GM12874 (cell line): ENCODE measurements at regions not wholly inside any gene's neighbourhood (a gene's known extent, or its start where the extent isn't known, plus 50 kb on each side); places are given as distances from the start of the nearest gene placed in this dataset.

Source experiments
- TF ChIP-seq, protein P1 (sequence below): IDR thresholded peaks from 2 replicates; pipeline ENCODE4 v1.5.1; 2011; ENCODE audit warnings: low read depth, mild to moderate bottlenecking, control low read depth, low read length, moderate library complexity; ENCODE audit not compliant: insufficient read depth

DNA sequence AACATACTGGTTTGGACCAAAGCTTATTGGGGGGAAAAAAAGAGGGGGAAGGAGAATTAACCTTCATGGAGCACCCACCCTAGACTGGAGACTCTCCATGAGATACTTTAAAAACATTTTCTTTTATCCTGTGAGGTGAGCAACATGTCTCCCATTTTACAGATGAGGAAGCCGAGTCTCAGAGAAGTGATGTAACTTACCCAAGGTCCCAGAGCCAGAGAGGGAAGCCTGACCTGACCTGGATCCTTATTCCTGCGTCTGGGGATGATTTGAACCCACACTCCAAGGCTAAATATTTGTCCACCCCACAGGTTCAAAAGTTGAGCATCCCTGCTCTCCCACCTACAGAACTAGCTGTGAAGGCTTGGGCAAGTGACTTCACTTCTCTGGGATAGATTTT lies 137.9 kb upstream of the JUN start:
- TF ChIP-seq, protein P1, sequence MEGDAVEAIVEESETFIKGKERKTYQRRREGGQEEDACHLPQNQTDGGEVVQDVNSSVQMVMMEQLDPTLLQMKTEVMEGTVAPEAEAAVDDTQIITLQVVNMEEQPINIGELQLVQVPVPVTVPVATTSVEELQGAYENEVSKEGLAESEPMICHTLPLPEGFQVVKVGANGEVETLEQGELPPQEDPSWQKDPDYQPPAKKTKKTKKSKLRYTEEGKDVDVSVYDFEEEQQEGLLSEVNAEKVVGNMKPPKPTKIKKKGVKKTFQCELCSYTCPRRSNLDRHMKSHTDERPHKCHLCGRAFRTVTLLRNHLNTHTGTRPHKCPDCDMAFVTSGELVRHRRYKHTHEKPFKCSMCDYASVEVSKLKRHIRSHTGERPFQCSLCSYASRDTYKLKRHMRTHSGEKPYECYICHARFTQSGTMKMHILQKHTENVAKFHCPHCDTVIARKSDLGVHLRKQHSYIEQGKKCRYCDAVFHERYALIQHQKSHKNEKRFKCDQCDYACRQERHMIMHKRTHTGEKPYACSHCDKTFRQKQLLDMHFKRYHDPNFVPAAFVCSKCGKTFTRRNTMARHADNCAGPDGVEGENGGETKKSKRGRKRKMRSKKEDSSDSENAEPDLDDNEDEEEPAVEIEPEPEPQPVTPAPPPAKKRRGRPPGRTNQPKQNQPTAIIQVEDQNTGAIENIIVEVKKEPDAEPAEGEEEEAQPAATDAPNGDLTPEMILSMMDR = no peak

DNA sequence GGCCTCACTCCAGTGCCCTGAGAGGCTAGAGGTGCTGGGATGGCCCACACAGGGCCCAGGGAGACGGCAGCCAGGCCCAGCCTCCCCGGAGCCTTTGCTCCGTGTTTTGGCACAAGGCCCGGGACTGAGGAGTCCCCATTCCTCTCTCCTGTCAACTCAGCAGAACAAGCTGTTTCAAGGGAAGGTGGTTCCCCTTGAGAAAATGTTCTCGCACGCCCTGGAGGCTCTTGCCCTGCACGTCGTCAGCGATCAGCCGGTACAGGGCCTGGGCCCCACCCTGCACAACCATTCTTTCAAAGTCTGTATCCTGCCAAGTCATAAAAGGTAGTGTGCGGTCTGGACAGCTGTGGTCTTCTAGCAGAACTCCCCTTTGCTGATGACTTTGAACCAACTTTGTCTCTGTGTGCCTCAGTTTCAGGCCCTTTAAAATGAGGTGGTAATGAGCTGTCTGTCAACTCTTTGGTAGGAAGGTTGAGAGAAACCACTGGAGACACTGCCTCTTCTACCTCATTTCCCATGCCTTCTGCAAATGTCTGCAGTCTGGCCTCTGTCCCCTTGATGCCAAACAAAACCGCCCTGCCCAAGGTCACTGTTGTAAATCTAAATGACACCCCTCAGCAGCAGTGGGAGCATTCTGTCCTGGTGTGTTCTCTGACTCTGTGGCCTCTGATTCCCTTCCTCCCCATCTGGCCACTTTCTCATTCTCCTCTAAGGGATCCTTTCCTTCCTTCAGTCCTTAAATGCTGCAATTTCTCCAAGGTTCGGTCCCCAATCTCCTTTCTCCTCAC lies 138.6 kb upstream of the JUN start:
- TF ChIP-seq, protein P1 = no peak

DNA sequence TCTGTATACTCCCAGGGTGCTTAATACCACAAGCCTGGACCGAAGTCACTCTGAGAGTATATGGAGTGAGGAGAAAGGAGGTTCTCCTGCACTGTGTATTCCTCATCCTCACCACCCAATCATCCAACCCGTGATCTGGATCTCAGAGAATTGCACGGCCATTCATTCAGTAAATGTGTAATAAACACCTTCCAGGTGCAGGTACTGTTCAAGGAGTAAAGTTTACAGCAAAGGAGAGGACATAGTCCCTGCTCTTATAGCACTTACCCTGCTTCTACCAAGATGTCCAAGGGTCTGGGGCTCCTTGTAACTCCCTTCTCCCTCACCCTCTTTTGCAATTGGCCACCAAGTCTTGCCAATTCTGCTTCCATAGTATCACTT lies 139.2 kb upstream of the JUN start:
- TF ChIP-seq, protein P1 = no peak

DNA sequence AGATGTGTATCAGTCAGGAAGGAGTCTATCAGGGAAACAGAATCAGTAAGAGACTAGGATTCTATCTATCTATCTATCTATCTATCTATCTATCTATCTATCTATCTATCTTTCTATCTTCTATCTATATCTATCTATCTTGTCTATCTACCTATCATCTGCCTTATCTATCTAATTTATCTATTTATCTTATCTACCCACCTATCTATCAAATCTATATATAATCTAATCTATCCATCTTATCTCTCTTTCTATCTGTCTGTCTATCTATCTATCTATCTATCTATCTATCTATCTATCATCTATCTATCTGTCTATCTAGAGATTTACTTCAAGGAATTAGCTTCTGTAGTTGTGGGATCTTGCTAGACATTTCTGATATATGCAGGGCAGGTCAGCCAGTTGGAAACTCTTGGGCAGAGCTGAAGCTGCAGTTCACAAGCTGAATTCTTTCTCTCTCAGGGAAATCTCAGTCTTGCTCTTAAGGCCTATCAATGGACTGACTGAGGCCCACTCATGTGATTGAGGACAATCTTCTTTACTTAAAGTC lies 140.2 kb upstream of the JUN start:
- TF ChIP-seq, protein P1 = no peak

DNA sequence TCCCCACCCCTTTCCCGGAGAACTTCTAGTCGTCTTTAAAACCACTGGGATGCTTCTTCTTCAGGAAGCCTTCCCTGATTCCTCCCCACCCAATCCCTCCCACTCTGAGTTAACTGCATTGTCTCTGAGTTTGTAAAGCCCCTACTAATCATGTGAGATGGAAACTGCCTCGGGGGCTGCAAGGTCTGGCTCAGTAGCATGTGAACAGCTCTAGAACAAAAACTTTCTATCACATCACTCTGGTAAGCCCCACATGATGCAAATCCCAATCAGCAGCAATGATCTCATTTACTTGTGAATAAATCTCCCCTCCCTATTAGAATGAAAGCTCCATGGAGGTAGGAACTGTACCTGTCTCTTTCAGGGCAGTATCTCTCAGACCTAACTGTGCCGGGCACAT lies 141.0 kb upstream of the JUN start:
- TF ChIP-seq, protein P1 = no peak

DNA sequence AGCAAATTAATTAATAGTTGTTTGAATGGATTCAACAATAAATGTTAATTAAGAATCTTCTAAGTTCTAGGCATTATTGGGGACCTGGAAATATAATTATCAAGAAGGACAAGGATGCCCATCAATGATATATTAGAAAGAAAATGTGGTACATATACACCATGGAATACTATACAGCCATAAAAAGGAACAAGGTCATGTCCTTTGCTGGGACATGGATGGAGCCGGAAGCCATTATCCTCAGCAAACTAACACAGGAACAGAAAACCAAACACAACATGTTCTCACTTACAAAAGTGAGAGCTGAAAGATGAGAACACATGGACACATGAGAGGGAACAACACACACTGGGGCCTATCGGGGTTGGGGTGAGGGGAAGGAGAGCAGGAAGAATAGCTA lies 141.4 kb upstream of the JUN start:
- TF ChIP-seq, protein P1 = no peak

DNA sequence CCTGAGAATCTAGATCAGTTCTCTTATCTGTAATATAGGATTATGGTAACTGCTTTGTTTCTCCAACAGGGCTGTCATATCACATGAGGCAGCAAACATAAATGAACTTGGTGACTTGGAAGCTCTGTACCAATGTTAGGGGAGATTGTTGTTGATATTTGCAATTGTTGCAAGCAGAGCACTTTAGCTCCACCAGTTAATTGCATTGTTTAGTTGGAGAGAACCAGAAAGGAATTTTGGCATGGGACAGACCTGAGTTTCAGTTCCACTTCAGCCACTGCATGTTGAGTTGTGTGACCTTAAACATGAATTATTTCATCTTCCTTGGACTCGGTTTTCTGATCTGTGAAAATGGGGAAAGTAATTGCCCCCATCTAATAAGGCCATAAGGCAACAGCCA lies 142.3 kb upstream of the JUN start:
- TF ChIP-seq, protein P1 = no peak
